ENCODE measurements at regions not wholly inside any gene's neighbourhood (a gene's known extent, or its start where the extent isn't known, plus 50 kb on each side); places are given as distances from the start of the nearest gene placed in this dataset.

DNA sequence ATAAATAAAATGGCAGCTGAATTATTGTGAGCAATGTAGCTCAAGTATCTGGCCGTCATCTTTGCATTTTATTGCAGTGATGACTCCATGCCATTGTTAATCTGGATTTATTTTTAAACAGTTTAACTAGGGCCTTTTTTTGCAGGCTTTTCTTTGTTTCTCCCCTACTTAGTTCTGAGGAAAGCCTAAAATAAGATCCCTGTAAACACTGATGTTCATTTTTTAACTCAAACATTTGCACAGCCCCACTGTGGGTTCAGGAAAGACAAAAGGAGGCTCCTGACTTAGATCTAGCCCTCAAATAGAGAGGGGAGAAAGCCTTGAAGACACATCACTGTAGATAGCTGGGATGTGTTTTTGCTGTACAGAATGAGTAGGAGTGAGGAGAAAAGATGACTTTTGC, 69.2 kb downstream of the PLEKHG1 start:
- TF ChIP-seq, protein P1, sequence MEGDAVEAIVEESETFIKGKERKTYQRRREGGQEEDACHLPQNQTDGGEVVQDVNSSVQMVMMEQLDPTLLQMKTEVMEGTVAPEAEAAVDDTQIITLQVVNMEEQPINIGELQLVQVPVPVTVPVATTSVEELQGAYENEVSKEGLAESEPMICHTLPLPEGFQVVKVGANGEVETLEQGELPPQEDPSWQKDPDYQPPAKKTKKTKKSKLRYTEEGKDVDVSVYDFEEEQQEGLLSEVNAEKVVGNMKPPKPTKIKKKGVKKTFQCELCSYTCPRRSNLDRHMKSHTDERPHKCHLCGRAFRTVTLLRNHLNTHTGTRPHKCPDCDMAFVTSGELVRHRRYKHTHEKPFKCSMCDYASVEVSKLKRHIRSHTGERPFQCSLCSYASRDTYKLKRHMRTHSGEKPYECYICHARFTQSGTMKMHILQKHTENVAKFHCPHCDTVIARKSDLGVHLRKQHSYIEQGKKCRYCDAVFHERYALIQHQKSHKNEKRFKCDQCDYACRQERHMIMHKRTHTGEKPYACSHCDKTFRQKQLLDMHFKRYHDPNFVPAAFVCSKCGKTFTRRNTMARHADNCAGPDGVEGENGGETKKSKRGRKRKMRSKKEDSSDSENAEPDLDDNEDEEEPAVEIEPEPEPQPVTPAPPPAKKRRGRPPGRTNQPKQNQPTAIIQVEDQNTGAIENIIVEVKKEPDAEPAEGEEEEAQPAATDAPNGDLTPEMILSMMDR (IDR thresholded peaks at IDR 0.05), result no peak
- no peak for TF ChIP-seq POLR2A (IDR thresholded peaks at IDR 0.05)
- TF ChIP-seq EP300 (IDR thresholded peaks at IDR 0.05), result no peak
